Large intestine (tissue), 3 donors: ENCODE measurements at regions not wholly inside any gene's neighbourhood (a gene's known extent, or its start where the extent isn't known, plus 50 kb on each side); places are given as distances from the start of the nearest gene placed in this dataset.

Source experiments
- DNase-seq, 2 donors: peaks; one replicate each; pipeline versions ENCODE4 v3.0.0 to v3.0.0-alpha.2; 2013
- H3K27ac ChIP-seq: one replicate; pipeline ENCODE4 v1.5.1; 2013; ENCODE audit warnings: low read length
- H3K27me3 ChIP-seq: 2 replicates; pipeline ENCODE4 v1.6.1; 2013; ENCODE audit warnings: low read length; ENCODE audit not compliant: control insufficient read depth, insufficient read depth
- H3K36me3 ChIP-seq: 2 replicates; pipeline ENCODE4 v1.6.1; 2013; ENCODE audit warnings: low read length; ENCODE audit not compliant: control insufficient read depth, insufficient read depth
- H3K4me1 ChIP-seq: one replicate; pipeline ENCODE4 v1.6.1; 2013; ENCODE audit warnings: low read length; ENCODE audit not compliant: control insufficient read depth, insufficient read depth
- H3K4me3 ChIP-seq: one replicate; pipeline ENCODE4 v1.5.1; 2013; ENCODE audit warnings: low read length
- H3K9me3 ChIP-seq: one replicate; pipeline ENCODE4 v1.6.1; 2013; ENCODE audit warnings: mild to moderate bottlenecking, low read depth, low read length, moderate library complexity; ENCODE audit not compliant: control insufficient read depth
- WGBS: methylation state at CpG from one replicate; pipeline ENCODE4 v1.1.5; 2013; ENCODE audit warnings: low lambda C conversion rate; ENCODE audit not compliant: insufficient coverage; 5-methylcytosine and 5-hydroxymethylcytosine counted together

GRCh38 chr4:111267786-111268185, 644.9 kb upstream of the PITX2 start:
- no peaks in the 10 kb centered on the region for H3K9me3 ChIP-seq
- H3K27ac ChIP-seq: no peak overlapping the region
- H3K27me3 ChIP-seq: peaks cover 9% of the 10 kb centered on the region
- H3K4me3 ChIP-seq: no peak overlapping the region
- no peaks in the 10 kb centered on the region for H3K4me1 ChIP-seq
- WGBS: 67% methylated on average over 2 of the region's 2 CpGs
- no peak for DNase-seq
- H3K36me3 ChIP-seq: no peaks in the 10 kb centered on the region

GRCh38 chr4:111268769-111269414, 646.0 kb upstream of the PITX2 start:
- no peak overlapping the region for H3K27ac ChIP-seq
- no peaks in the 10 kb centered on the region for H3K36me3 ChIP-seq
- no peaks in the 10 kb centered on the region for H3K9me3 ChIP-seq
- peaks cover 7% of the 10 kb centered on the region for H3K27me3 ChIP-seq
- H3K4me1 ChIP-seq: no peaks in the 10 kb centered on the region
- no peak for DNase-seq
- WGBS: 100% methylated on average over 2 of the region's 2 CpGs
- no peak overlapping the region for H3K4me3 ChIP-seq

- no peaks in the 10 kb centered on the region for H3K9me3 ChIP-seq
- H3K4me1 ChIP-seq: no peaks in the 10 kb centered on the region
- WGBS: 33% methylated on average over 1 of the region's 2 CpGs
- peaks cover 5% of the 10 kb centered on the region for H3K27me3 ChIP-seq
- no peak overlapping the region for H3K27ac ChIP-seq
- H3K4me3 ChIP-seq: no peak overlapping the region
- no peak for DNase-seq
- no peaks in the 10 kb centered on the region for H3K36me3 ChIP-seq
Measured at GRCh38 chr4:111269439-111269838, 646.6 kb upstream of the PITX2 start.

- WGBS: 80% methylated on average over 1 of the region's 3 CpGs
- no peaks in the 10 kb centered on the region for H3K27me3 ChIP-seq
- no peaks in the 10 kb centered on the region for H3K36me3 ChIP-seq
- H3K4me1 ChIP-seq: no peaks in the 10 kb centered on the region
- no peaks in the 10 kb centered on the region for H3K9me3 ChIP-seq
- H3K27ac ChIP-seq: no peak overlapping the region
- DNase-seq: no peak
- no peak overlapping the region for H3K4me3 ChIP-seq
Measured at GRCh38 chr4:111274060-111274459, 651.2 kb upstream of the PITX2 start.

GRCh38 chr4:111274486-111274885, 651.6 kb upstream of the PITX2 start:
- DNase-seq: no peak
- 75% methylated on average over 4 of the region's 6 CpGs for WGBS

GRCh38 chr4:111281219-111281618, 658.3 kb upstream of the PITX2 start:
- Histone ChIP-seq H3K36me3 (no peaks in the 10 kb centered on the region), H3K4me1 (no peaks in the 10 kb centered on the region), H3K27ac (no peak overlapping the region), H3K9me3 (no peaks in the 10 kb centered on the region), H3K4me3 (no peak overlapping the region), H3K27me3 (no peaks in the 10 kb centered on the region)
- no peak for DNase-seq
- 96% methylated on average over 3 of the region's 5 CpGs for WGBS

More at GRCh38 chr4:111274486-111274885, 651.6 kb upstream of the PITX2 start:
- H3K9me3 ChIP-seq: no peaks in the 10 kb centered on the region
- no peak overlapping the region for H3K4me3 ChIP-seq
- H3K36me3 ChIP-seq: no peaks in the 10 kb centered on the region
- H3K4me1 ChIP-seq: no peaks in the 10 kb centered on the region
- H3K27ac ChIP-seq: no peak overlapping the region
- H3K27me3 ChIP-seq: no peaks in the 10 kb centered on the region

- Histone ChIP-seq H3K27me3 (no peaks in the 10 kb centered on the region), H3K27ac (no peak overlapping the region), H3K4me3 (no peak overlapping the region), H3K4me1 (no peaks in the 10 kb centered on the region), H3K36me3 (no peaks in the 10 kb centered on the region), H3K9me3 (no peaks in the 10 kb centered on the region)
- no peak for DNase-seq
- no CpG with 5 or more reads among the region's 1 CpG for WGBS
Measured at GRCh38 chr4:111282035-111282434, 659.2 kb upstream of the PITX2 start.

- Histone ChIP-seq H3K4me3 (no peak overlapping the region), H3K4me1 (no peaks in the 10 kb centered on the region), H3K36me3 (no peaks in the 10 kb centered on the region), H3K9me3 (no peaks in the 10 kb centered on the region), H3K27me3 (no peaks in the 10 kb centered on the region), H3K27ac (no peak overlapping the region)
- 17% methylated on average over 2 of the region's 7 CpGs for WGBS
- peak; percentile 3 to 9 for DNase-seq
Measured at GRCh38 chr4:111283066-111283677, 660.3 kb upstream of the PITX2 start.

- no peak overlapping the region for H3K4me3 ChIP-seq
- H3K4me1 ChIP-seq: no peaks in the 10 kb centered on the region
- no peaks in the 10 kb centered on the region for H3K27me3 ChIP-seq
- no peak overlapping the region for H3K27ac ChIP-seq
- H3K36me3 ChIP-seq: no peaks in the 10 kb centered on the region
- 75% methylated on average over 1 of the region's 1 CpG for WGBS
- no peak for DNase-seq
- H3K9me3 ChIP-seq: no peaks in the 10 kb centered on the region
Measured at GRCh38 chr4:111296466-111296865, 673.6 kb upstream of the PITX2 start.

- no peaks in the 10 kb centered on the region for H3K27me3 ChIP-seq
- no peak overlapping the region for H3K27ac ChIP-seq
- H3K36me3 ChIP-seq: no peaks in the 10 kb centered on the region
- H3K4me1 ChIP-seq: no peaks in the 10 kb centered on the region
- H3K4me3 ChIP-seq: no peak overlapping the region
- DNase-seq: no peak
- no peaks in the 10 kb centered on the region for H3K9me3 ChIP-seq
Measured at GRCh38 chr4:111303806-111304205, 680.9 kb upstream of the PITX2 start.

GRCh38 chr4:111323496-111323895, 700.6 kb upstream of the PITX2 start:
- whole genome bisulfite sequencing: 100% methylated on average over 2 of the region's 6 CpGs
- Histone ChIP-seq H3K4me3 (no peak overlapping the region), H3K4me1 (no peaks in the 10 kb centered on the region)

More at GRCh38 chr4:111323496-111323895, 700.6 kb upstream of the PITX2 start:
- Histone ChIP-seq H3K27me3 (no peaks in the 10 kb centered on the region), H3K36me3 (no peaks in the 10 kb centered on the region), H3K9me3 (no peaks in the 10 kb centered on the region), H3K27ac (no peak overlapping the region)
- DNase-seq: no peak
